HepG2 (cell line): ENCODE measurements at regions not wholly inside any gene's neighbourhood (a gene's known extent, or its start where the extent isn't known, plus 50 kb on each side); places are given as distances from the start of the nearest gene placed in this dataset.

Source experiments
- ATAC-seq: fragments of 200-7000 bp; cut with Tn5 transposase; 3 replicates; pipeline ENCODE4 v1.9.1; 2020; ENCODE audit warnings: mild to moderate bottlenecking, moderate library complexity
- BruUV-seq: library from RNA; stranded (reverse); fragments of 400-500 nt; replicated peaks from 2 replicates; lab custom pipeline; 2021; lab: Mats Ljungman, UMichigan
- CTCF ChIA-PET: fragments of 300-600 bp; formaldehyde crosslinking; extraction: SDS; loops from one replicate; lab custom pipeline; 2021; ENCODE audit warnings: low total read pairs, inconsistent platforms, low intra/inter-chr PET ratio; lab: Yijun Ruan, JAX
- POLR2A ChIA-PET: fragments of 350-600 bp; sonication (Branson Sonifier 250); formaldehyde crosslinking; loops from one replicate; lab custom pipeline; 2020; ENCODE audit warnings: antibody characterized with exemption, inconsistent platforms; lab: Yijun Ruan, JAX
- DNase-seq: peaks from one replicate; pipeline ENCODE4 v3.0.0-alpha.2; 2015; ENCODE audit warnings: low spot score
- FAIRE-seq: peaks from 3 replicates; lab custom pipeline; 2011; peaks lifted over from hg19 to GRCh38; lab: Jason Lieb, UNC
- H2AFZ ChIP-seq: one replicate; pipeline ENCODE4 v1.6.1; 2011; ENCODE audit warnings: low read length, inconsistent platforms
- H3K27ac ChIP-seq: fragments of 300-600 bp; 3 replicates; pipeline ENCODE4 v1.8.0; 2011; ENCODE audit warnings: mixed run types, mild to moderate bottlenecking, mixed read lengths, low read length, inconsistent platforms; ENCODE audit not compliant: insufficient read depth; ENCODE audit errors: extremely low read length
- H3K27me3 ChIP-seq, 2 experiments: fragments of 200-600 bp in 1 of 2; 2 replicates in 1 of 2; 3 replicates in 1 of 2; pipeline versions ENCODE4 v1.6.0 to v1.8.0; 2011; ENCODE audit warnings: low read length in 2 of 2, mild to moderate bottlenecking in 2 of 2, moderate library complexity in 2 of 2, inconsistent platforms in 1 of 2; ENCODE audit not compliant: insufficient read depth in 2 of 2, control insufficient read depth in 1 of 2
- H3K36me3 ChIP-seq, 2 experiments: fragments of 200-600 bp in 1 of 2; replicated peaks in 1 of 2; 2 replicates in 1 of 2; 3 replicates in 1 of 2; pipeline versions ENCODE4 v1.5.1 to v1.8.0; 2011; ENCODE audit warnings: low read length in 2 of 2, inconsistent platforms in 1 of 2; ENCODE audit not compliant: insufficient read depth in 2 of 2, control insufficient read depth in 1 of 2
- H3K4me1 ChIP-seq: 2 replicates; pipeline ENCODE4 v1.5.1; 2012; ENCODE audit warnings: low read length, inconsistent platforms; ENCODE audit not compliant: insufficient read depth
- H3K4me2 ChIP-seq: 2 replicates; pipeline ENCODE4 v1.6.0; 2011; ENCODE audit warnings: low read depth, low read length, inconsistent platforms
- H3K4me3 ChIP-seq, 3 experiments: fragments of 200-600 bp in 1 of 3; sonication (generic), shearing (Covaris generic) in 1 of 3; replicated peaks in 1 of 3; 2 replicates each; pipeline ENCODE4 v1.5.1; 2011 to 2016; ENCODE audit warnings: low read length in 3 of 3, inconsistent platforms in 2 of 3, low read depth in 2 of 3, mild to moderate bottlenecking in 2 of 3, control low read depth in 1 of 3, mixed read lengths in 1 of 3; ENCODE audit not compliant: insufficient read depth in 1 of 3
- H3K79me2 ChIP-seq: one replicate; pipeline ENCODE4 v1.6.1; 2011; ENCODE audit warnings: low read length, inconsistent platforms; ENCODE audit not compliant: insufficient read depth
- H3K9ac ChIP-seq: 2 replicates; pipeline ENCODE4 v1.6.0; 2011; ENCODE audit warnings: mild to moderate bottlenecking, low read depth, low read length, inconsistent platforms; ENCODE audit not compliant: insufficient read depth
- H3K9me3 ChIP-seq: 2 replicates; pipeline ENCODE4 v1.5.1; 2012; ENCODE audit warnings: mild to moderate bottlenecking, low read length
- H4K20me1 ChIP-seq: 2 replicates; pipeline ENCODE4 v1.6.0; 2011; ENCODE audit warnings: inconsistent platforms, mild to moderate bottlenecking, low read length, moderate library complexity; ENCODE audit not compliant: insufficient read depth
- ATF1 ChIP-seq: IDR thresholded peaks from 2 replicates; pipeline ENCODE4 v1.6.1; 2016; ENCODE audit warnings: mild to moderate bottlenecking, control low read depth
- PREB ChIP-seq: sonication (generic); formaldehyde crosslinking; IDR thresholded peaks from 2 replicates; pipeline ENCODE4 v1.4.0; 2020; ENCODE audit warnings: missing genetic modification reagents
- RXRA ChIP-seq: sonication (generic); formaldehyde crosslinking; IDR thresholded peaks from 2 replicates; pipeline ENCODE4 v1.5.1; 2020; ENCODE audit warnings: missing genetic modification reagents
- ZFP36 ChIP-seq: fragments of 150-350 bp; IDR thresholded peaks from 2 replicates; pipeline ENCODE4 v1.6.1; 2018; ENCODE audit warnings: borderline replicate concordance, low read length, low read depth; ENCODE audit not compliant: partially characterized antibody
- ZNF282 ChIP-seq: fragments of 450-650 bp; IDR thresholded peaks from 2 replicates; pipeline ENCODE4 v1.6.1; 2018; ENCODE audit not compliant: partially characterized antibody
- ZNF441 ChIP-seq: sonication (generic); formaldehyde crosslinking; IDR thresholded peaks from 2 replicates; pipeline ENCODE4 v1.7.0; 2021; ENCODE audit warnings: missing genetic modification reagents, borderline replicate concordance
- ZNF484 ChIP-seq: sonication (generic); formaldehyde crosslinking; IDR thresholded peaks from 2 replicates; pipeline ENCODE4 v1.5.1; 2020; ENCODE audit warnings: mild to moderate bottlenecking, low read depth, missing genetic modification reagents, borderline replicate concordance
- ZNF530 ChIP-seq: sonication (generic); formaldehyde crosslinking; IDR thresholded peaks from 2 replicates; pipeline ENCODE4 v1.5.0; 2020; ENCODE audit warnings: low read depth, mild to moderate bottlenecking, missing genetic modification reagents
- in situ Hi-C: cut with HindIII; loops from 2 replicates; pipeline ENCODE4 v1.10.0; 2017; ENCODE audit warnings: low pct_unique_long_range_greater_than_20kb; ENCODE audit not compliant: extremely low pct_ligation_motif_present
- intact Hi-C: fragments of 100-400 bp; cut with micrococcal nuclease; formaldehyde crosslinking; loops from one replicate; pipeline ENCODE4 v1.10.0; 2022; ENCODE audit not compliant: unreplicated experiment

- no peak for FAIRE-seq
- Histone ChIP-seq H3K27me3 (peaks cover 0 to 3% of the 10 kb centered on the region in 2 experiments; a peak in 2 of 5 replicates), H3K4me3 (no peak overlapping the region), H4K20me1 (no peaks in the 10 kb centered on the region), H3K9me3 (no peaks in the 10 kb centered on the region), H2AFZ (no peak overlapping the region), H3K9ac (no peak overlapping the region), H3K4me2 (no peak overlapping the region), H3K27ac (no peak overlapping the region), H3K79me2 (no peaks in the 10 kb centered on the region), H3K4me1 (no peaks in the 10 kb centered on the region), H3K36me3 (no peaks in the 10 kb centered on the region)
- no peak for DNase-seq
- BruUV-seq = no TSS peak
- ATAC-seq = no peak
- CTCF ChIA-PET = no interaction called here
- TF ChIP-seq RXRA = no peak
- intact Hi-C loops = no loop called here
- POLR2A ChIA-PET = no interaction called here
- in situ Hi-C loops = no loop called here
Measured at GRCh38 chr6:44572346-44572745, 184.8 kb downstream of the CDC5L start.

- Histone ChIP-seq H3K4me2 (no peak overlapping the region), H3K4me3 (no peak overlapping the region), H3K36me3 (no peaks in the 10 kb centered on the region), H3K4me1 (no peaks in the 10 kb centered on the region), H3K9me3 (no peaks in the 10 kb centered on the region), H3K27ac (no peak overlapping the region), H3K27me3 (no peaks in the 10 kb centered on the region), H4K20me1 (no peaks in the 10 kb centered on the region), H3K79me2 (no peaks in the 10 kb centered on the region), H3K9ac (no peak overlapping the region), H2AFZ (no peak overlapping the region)
- CTCF ChIA-PET = no interaction called here
- POLR2A ChIA-PET = no interaction called here
- BruUV-seq = no TSS peak
- no peak for ATAC-seq
- in situ Hi-C loops (no loop called here), intact Hi-C loops (no loop called here)
- TF ChIP-seq ATF1 (no peak), ZNF441 (no peak), ZNF282 (no peak), ZNF484 (CRISPR knock-in tag) (no peak), PREB (no peak), ZFP36 (no peak), ZNF530 (CRISPR knock-in tag) (no peak)
- DNase-seq = no peak
- no peak for FAIRE-seq
Measured at GRCh38 chr6:44575644-44576043, 188.1 kb downstream of the CDC5L start.
